ENCODE measurements at regions not wholly inside any gene's neighbourhood (a gene's known extent, or its start where the extent isn't known, plus 50 kb on each side); places are given as distances from the start of the nearest gene placed in this dataset.

- no peak overlapping the region for H3K27ac ChIP-seq
- no peak for TF ChIP-seq CTCF (IDR thresholded peaks at IDR 0.05)
- TF ChIP-seq ZFX (IDR thresholded peaks at IDR 0.05; ENCODE audit: borderline replicate concordance) = no peak
Observed at GRCh38 chr7:131000389-131000788, 266.4 kb upstream of the KLF14 start.

- no peak for TF ChIP-seq ZFX (IDR thresholded peaks at IDR 0.05; ENCODE audit: borderline replicate concordance)
- no peak for TF ChIP-seq CTCF (IDR thresholded peaks at IDR 0.05)
- no peak overlapping the region for H3K27ac ChIP-seq
Observed at GRCh38 chr7:131000873-131001272, 266.9 kb upstream of the KLF14 start.

- TF ChIP-seq ZFX (IDR thresholded peaks at IDR 0.05; ENCODE audit: borderline replicate concordance) (no peak), CTCF (IDR thresholded peaks at IDR 0.05) (no peak)
- H3K27ac ChIP-seq = no peak overlapping the region
Observed at GRCh38 chr7:131002600-131002999, 268.6 kb upstream of the KLF14 start.

GRCh38 chr7:131003634-131004033 is 269.6 kb upstream of the KLF14 start:
- H3K27ac ChIP-seq = no peak overlapping the region
- no peak for TF ChIP-seq CTCF (IDR thresholded peaks at IDR 0.05)
- TF ChIP-seq ZFX (IDR thresholded peaks at IDR 0.05; ENCODE audit: borderline replicate concordance) = no peak

GRCh38 chr7:131004371-131004770 is 270.4 kb upstream of the KLF14 start:
- H3K27ac ChIP-seq = no peak overlapping the region
- no peak for TF ChIP-seq ZFX (IDR thresholded peaks at IDR 0.05; ENCODE audit: borderline replicate concordance)
- no peak for TF ChIP-seq CTCF (IDR thresholded peaks at IDR 0.05)

GRCh38 chr7:131007439-131008330 is 273.7 kb upstream of the KLF14 start:
- TF ChIP-seq CTCF (IDR thresholded peaks at IDR 0.05) (peak; percentile 88), ZFX (IDR thresholded peaks at IDR 0.05; ENCODE audit: borderline replicate concordance) (no peak)
- H3K27ac ChIP-seq = peak overlapping the region; percentile 22; the same call in 1 of the 2 replicates

Measured in 22Rv1 (cell line).